H1 (cell line): ENCODE measurements at regions not wholly inside any gene's neighbourhood (a gene's known extent, or its start where the extent isn't known, plus 50 kb on each side); places are given as distances from the start of the nearest gene placed in this dataset.

ENCODE experiments used
- ASH2L ChIP-seq: fragments of 200-600, 300-600 bp; sonication (generic); IDR thresholded peaks from one replicate; pipeline ENCODE4 v1.7.1; 2017; ENCODE audit warnings: low read length
- CREB1 ChIP-seq: IDR thresholded peaks from 2 replicates; pipeline ENCODE4 v1.6.1; 2012; ENCODE audit warnings: inconsistent platforms
- JUN ChIP-seq: IDR thresholded peaks from 2 replicates; pipeline ENCODE4 v1.6.1; 2011; ENCODE audit warnings: low read depth, mild to moderate bottlenecking, improper control_type of control experiment, low read length
- MAFK ChIP-seq: IDR thresholded peaks from 2 replicates; pipeline ENCODE4 v1.6.1; 2012; ENCODE audit warnings: low read depth, mild to moderate bottlenecking, improper control_type of control experiment, low read length
- MAX ChIP-seq: IDR thresholded peaks from 2 replicates; pipeline ENCODE4 v1.6.1; 2012; ENCODE audit warnings: inconsistent platforms
- RAD21 ChIP-seq, 2 experiments: IDR thresholded peaks in 1 of 2; conservative IDR thresholded peaks in 1 of 2; 2 replicates each; pipeline ENCODE4 v1.6.1; 2011; ENCODE audit warnings: low read depth in 2 of 2, low read length in 2 of 2, improper control_type of control experiment in 1 of 2, inconsistent platforms in 1 of 2, mild to moderate bottlenecking in 1 of 2, moderate library complexity in 1 of 2
- RXRA ChIP-seq: IDR thresholded peaks from 2 replicates; pipeline ENCODE4 v1.6.1; 2011; ENCODE audit warnings: low read depth, mild to moderate bottlenecking, low read length, moderate library complexity; ENCODE audit not compliant: insufficient read depth
- SIRT6 ChIP-seq: IDR thresholded peaks from one replicate; pipeline ENCODE4 v1.7.1; 2012; ENCODE audit warnings: low read length, inconsistent platforms
- SP1 ChIP-seq: IDR thresholded peaks from 2 replicates; pipeline ENCODE4 v1.6.1; 2011; ENCODE audit warnings: low read depth, low read length
- SP2 ChIP-seq: IDR thresholded peaks from 2 replicates; pipeline ENCODE4 v1.6.1; 2012; ENCODE audit warnings: mild to moderate bottlenecking, low read length, inconsistent platforms
- TCF12 ChIP-seq: IDR thresholded peaks from 2 replicates; pipeline ENCODE4 v1.6.1; 2011; ENCODE audit warnings: low read depth, mild to moderate bottlenecking, low read length
- TF ChIP-seq, protein P1 (sequence below): fragments of 300-600 bp; sonication (generic); IDR thresholded peaks from 2 replicates; pipeline ENCODE4 v1.7.1; 2012; ENCODE audit warnings: low read length, moderate library complexity, mild to moderate bottlenecking, inconsistent platforms; ENCODE audit not compliant: insufficient replicate concordance

DNA sequence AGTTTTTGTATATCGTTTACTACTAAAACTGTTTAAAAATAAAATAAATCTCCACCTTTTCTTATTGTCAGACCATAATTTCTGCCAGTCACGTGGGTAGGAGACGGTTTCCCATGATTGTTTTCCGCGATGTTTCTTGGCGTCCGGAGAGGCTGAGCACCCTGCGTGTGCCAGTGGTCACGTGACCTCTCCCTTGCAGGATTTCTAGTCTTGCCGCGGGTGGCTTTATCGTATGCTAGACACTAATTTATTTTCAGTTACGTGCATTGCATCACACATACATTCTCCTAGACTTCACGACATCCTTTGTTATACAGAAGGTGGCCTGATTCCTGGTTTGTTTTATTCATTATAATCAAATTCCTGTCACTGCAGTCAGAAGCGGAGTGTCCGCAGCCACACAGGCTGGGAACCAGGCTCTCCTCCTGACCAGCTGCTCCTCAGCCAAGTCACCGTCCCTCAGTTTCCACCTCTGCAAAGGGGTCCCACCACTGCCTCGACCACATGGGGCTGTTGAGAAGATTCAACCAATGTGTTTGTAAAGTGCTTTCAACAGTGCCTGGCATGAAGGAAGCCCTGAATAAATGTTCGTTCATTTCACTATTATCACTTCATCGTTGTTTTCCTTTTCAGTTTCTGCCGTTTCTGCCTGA lies 203.2 kb upstream of the PPP2R2D start (continued):
- TF ChIP-seq, protein P1, sequence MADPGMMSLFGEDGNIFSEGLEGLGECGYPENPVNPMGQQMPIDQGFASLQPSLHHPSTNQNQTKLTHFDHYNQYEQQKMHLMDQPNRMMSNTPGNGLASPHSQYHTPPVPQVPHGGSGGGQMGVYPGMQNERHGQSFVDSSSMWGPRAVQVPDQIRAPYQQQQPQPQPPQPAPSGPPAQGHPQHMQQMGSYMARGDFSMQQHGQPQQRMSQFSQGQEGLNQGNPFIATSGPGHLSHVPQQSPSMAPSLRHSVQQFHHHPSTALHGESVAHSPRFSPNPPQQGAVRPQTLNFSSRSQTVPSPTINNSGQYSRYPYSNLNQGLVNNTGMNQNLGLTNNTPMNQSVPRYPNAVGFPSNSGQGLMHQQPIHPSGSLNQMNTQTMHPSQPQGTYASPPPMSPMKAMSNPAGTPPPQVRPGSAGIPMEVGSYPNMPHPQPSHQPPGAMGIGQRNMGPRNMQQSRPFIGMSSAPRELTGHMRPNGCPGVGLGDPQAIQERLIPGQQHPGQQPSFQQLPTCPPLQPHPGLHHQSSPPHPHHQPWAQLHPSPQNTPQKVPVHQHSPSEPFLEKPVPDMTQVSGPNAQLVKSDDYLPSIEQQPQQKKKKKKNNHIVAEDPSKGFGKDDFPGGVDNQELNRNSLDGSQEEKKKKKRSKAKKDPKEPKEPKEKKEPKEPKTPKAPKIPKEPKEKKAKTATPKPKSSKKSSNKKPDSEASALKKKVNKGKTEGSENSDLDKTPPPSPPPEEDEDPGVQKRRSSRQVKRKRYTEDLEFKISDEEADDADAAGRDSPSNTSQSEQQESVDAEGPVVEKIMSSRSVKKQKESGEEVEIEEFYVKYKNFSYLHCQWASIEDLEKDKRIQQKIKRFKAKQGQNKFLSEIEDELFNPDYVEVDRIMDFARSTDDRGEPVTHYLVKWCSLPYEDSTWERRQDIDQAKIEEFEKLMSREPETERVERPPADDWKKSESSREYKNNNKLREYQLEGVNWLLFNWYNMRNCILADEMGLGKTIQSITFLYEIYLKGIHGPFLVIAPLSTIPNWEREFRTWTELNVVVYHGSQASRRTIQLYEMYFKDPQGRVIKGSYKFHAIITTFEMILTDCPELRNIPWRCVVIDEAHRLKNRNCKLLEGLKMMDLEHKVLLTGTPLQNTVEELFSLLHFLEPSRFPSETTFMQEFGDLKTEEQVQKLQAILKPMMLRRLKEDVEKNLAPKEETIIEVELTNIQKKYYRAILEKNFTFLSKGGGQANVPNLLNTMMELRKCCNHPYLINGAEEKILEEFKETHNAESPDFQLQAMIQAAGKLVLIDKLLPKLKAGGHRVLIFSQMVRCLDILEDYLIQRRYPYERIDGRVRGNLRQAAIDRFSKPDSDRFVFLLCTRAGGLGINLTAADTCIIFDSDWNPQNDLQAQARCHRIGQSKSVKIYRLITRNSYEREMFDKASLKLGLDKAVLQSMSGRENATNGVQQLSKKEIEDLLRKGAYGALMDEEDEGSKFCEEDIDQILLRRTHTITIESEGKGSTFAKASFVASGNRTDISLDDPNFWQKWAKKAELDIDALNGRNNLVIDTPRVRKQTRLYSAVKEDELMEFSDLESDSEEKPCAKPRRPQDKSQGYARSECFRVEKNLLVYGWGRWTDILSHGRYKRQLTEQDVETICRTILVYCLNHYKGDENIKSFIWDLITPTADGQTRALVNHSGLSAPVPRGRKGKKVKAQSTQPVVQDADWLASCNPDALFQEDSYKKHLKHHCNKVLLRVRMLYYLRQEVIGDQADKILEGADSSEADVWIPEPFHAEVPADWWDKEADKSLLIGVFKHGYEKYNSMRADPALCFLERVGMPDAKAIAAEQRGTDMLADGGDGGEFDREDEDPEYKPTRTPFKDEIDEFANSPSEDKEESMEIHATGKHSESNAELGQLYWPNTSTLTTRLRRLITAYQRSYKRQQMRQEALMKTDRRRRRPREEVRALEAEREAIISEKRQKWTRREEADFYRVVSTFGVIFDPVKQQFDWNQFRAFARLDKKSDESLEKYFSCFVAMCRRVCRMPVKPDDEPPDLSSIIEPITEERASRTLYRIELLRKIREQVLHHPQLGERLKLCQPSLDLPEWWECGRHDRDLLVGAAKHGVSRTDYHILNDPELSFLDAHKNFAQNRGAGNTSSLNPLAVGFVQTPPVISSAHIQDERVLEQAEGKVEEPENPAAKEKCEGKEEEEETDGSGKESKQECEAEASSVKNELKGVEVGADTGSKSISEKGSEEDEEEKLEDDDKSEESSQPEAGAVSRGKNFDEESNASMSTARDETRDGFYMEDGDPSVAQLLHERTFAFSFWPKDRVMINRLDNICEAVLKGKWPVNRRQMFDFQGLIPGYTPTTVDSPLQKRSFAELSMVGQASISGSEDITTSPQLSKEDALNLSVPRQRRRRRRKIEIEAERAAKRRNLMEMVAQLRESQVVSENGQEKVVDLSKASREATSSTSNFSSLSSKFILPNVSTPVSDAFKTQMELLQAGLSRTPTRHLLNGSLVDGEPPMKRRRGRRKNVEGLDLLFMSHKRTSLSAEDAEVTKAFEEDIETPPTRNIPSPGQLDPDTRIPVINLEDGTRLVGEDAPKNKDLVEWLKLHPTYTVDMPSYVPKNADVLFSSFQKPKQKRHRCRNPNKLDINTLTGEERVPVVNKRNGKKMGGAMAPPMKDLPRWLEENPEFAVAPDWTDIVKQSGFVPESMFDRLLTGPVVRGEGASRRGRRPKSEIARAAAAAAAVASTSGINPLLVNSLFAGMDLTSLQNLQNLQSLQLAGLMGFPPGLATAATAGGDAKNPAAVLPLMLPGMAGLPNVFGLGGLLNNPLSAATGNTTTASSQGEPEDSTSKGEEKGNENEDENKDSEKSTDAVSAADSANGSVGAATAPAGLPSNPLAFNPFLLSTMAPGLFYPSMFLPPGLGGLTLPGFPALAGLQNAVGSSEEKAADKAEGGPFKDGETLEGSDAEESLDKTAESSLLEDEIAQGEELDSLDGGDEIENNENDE, result no peak
- TF ChIP-seq RXRA (no peak), ASH2L (no peak), RAD21 (IDR thresholded peaks at IDR 0.05 in 1 of 2, conservative IDR thresholded peaks at IDR 0.05 in 1 of 2; ENCODE audit: low read depth in 2 of 2, low read length in 2 of 2) (no peak), SP2 (no peak), MAFK (no peak), MAX (no peak), TCF12 (no peak), SP1 (no peak), CREB1 (no peak), JUN (no peak), SIRT6 (no peak)
